DND-41 (cell line): ENCODE measurements at regions not wholly inside any gene's neighbourhood (a gene's known extent, or its start where the extent isn't known, plus 50 kb on each side); places are given as distances from the start of the nearest gene placed in this dataset.

Source experiments
- EZH2 ChIP-seq: IDR thresholded peaks from 3 replicates; pipeline ENCODE4 v1.6.1; 2012; ENCODE audit warnings: borderline replicate concordance, low read depth, mild to moderate bottlenecking, moderate library complexity, low read length, inconsistent platforms; ENCODE audit not compliant: severe bottlenecking
- TF ChIP-seq, protein P1 (sequence below): IDR thresholded peaks from 2 replicates; pipeline ENCODE4 v1.5.1; 2012; ENCODE audit warnings: borderline replicate concordance, low read length, moderate library complexity, mild to moderate bottlenecking; ENCODE audit not compliant: poor library complexity, severe bottlenecking; ENCODE audit errors: extremely low read depth

DNA sequence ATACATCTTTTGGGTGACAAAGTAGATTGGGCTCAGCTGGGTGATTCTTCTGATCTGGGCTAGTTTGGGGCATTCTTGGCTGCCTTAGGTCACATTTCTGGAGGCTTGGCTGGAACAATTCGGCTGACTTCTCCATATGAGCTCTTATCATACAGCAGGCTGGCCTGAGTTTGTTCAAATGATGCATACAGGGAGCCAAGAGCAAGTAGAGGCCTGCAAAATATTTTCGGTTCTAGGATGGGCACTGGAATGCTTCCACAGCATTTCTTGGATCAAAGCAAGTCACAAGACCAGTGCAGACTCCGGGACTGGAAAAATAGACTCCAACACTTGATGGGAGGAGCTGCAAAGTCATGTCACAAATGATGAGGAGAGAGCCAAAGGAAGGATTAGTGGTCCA, 98.4 kb downstream of the SCG2 start:
- TF ChIP-seq, protein P1, sequence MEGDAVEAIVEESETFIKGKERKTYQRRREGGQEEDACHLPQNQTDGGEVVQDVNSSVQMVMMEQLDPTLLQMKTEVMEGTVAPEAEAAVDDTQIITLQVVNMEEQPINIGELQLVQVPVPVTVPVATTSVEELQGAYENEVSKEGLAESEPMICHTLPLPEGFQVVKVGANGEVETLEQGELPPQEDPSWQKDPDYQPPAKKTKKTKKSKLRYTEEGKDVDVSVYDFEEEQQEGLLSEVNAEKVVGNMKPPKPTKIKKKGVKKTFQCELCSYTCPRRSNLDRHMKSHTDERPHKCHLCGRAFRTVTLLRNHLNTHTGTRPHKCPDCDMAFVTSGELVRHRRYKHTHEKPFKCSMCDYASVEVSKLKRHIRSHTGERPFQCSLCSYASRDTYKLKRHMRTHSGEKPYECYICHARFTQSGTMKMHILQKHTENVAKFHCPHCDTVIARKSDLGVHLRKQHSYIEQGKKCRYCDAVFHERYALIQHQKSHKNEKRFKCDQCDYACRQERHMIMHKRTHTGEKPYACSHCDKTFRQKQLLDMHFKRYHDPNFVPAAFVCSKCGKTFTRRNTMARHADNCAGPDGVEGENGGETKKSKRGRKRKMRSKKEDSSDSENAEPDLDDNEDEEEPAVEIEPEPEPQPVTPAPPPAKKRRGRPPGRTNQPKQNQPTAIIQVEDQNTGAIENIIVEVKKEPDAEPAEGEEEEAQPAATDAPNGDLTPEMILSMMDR, result no peak
- TF ChIP-seq EZH2, result no peak
